ENCODE measurements at regions not wholly inside any gene's neighbourhood (a gene's known extent, or its start where the extent isn't known, plus 50 kb on each side); places are given as distances from the start of the nearest gene placed in this dataset.
A peak's percentile ranks its signal among the peaks of the same experiment; 100 is the strongest.

- 0 out of 2 replicates have a peak, but pooled peaks have one; percentile 6 for TF ChIP-seq CTCF (IDR thresholded peaks at IDR 0.05; ENCODE audit: control insufficient read depth, extremely low read depth, insufficient read depth)
- H3K4me3 ChIP-seq (ENCODE audit: low read depth, low read length) = no peak overlapping the region
- no peak for DNase-seq (ENCODE audit: low read depth)
These were observed 129.6 kb downstream of the SEC61B start for GRCh38 chr9:99351647-99352046.

GRCh38 chr9:99352826-99353225 lies 130.7 kb downstream of the SEC61B start:
- DNase-seq (ENCODE audit: low read depth) = no peak
- no peak for TF ChIP-seq CTCF (IDR thresholded peaks at IDR 0.05; ENCODE audit: control insufficient read depth, extremely low read depth, insufficient read depth)
- no peak overlapping the region for H3K4me3 ChIP-seq (ENCODE audit: low read depth, low read length)

- TF ChIP-seq CTCF (IDR thresholded peaks at IDR 0.05; ENCODE audit: control insufficient read depth, extremely low read depth, insufficient read depth) = no peak
- no peak overlapping the region for H3K4me3 ChIP-seq (ENCODE audit: low read depth, low read length)
- DNase-seq (ENCODE audit: low read depth) = no peak
These were observed 131.3 kb downstream of the SEC61B start for GRCh38 chr9:99353408-99353807.

GRCh38 chr9:99354104-99354503 lies 132.0 kb downstream of the SEC61B start:
- TF ChIP-seq CTCF (IDR thresholded peaks at IDR 0.05; ENCODE audit: control insufficient read depth, extremely low read depth, insufficient read depth) = no peak
- no peak for DNase-seq (ENCODE audit: low read depth)
- no peak overlapping the region for H3K4me3 ChIP-seq (ENCODE audit: low read depth, low read length)

- no peak for TF ChIP-seq CTCF (IDR thresholded peaks at IDR 0.05; ENCODE audit: control insufficient read depth, extremely low read depth, insufficient read depth)
- no peak for DNase-seq (ENCODE audit: low read depth)
- no peak overlapping the region for H3K4me3 ChIP-seq (ENCODE audit: low read depth, low read length)
These were observed 134.5 kb downstream of the SEC61B start for GRCh38 chr9:99356512-99356971.

- no peak for TF ChIP-seq CTCF (IDR thresholded peaks at IDR 0.05; ENCODE audit: control insufficient read depth, extremely low read depth, insufficient read depth)
- no peak overlapping the region for H3K4me3 ChIP-seq (ENCODE audit: low read depth, low read length)
- DNase-seq (ENCODE audit: low read depth) = no peak
These were observed 135.5 kb downstream of the SEC61B start for GRCh38 chr9:99357575-99357974.

- no peak for DNase-seq (ENCODE audit: low read depth)
- no peak for TF ChIP-seq CTCF (IDR thresholded peaks at IDR 0.05; ENCODE audit: control insufficient read depth, extremely low read depth, insufficient read depth)
- H3K4me3 ChIP-seq (ENCODE audit: low read depth, low read length) = no peak overlapping the region
These were observed 136.6 kb downstream of the SEC61B start for GRCh38 chr9:99358668-99359067.
